ENCODE measurements at regions not wholly inside any gene's neighbourhood (a gene's known extent, or its start where the extent isn't known, plus 50 kb on each side); places are given as distances from the start of the nearest gene placed in this dataset.
"Not testable (repeated sequence)": the region's sequence is repeated elsewhere in the genome, so short reads cannot be mapped to it uniquely, and the experiment has no call there.

DNA sequence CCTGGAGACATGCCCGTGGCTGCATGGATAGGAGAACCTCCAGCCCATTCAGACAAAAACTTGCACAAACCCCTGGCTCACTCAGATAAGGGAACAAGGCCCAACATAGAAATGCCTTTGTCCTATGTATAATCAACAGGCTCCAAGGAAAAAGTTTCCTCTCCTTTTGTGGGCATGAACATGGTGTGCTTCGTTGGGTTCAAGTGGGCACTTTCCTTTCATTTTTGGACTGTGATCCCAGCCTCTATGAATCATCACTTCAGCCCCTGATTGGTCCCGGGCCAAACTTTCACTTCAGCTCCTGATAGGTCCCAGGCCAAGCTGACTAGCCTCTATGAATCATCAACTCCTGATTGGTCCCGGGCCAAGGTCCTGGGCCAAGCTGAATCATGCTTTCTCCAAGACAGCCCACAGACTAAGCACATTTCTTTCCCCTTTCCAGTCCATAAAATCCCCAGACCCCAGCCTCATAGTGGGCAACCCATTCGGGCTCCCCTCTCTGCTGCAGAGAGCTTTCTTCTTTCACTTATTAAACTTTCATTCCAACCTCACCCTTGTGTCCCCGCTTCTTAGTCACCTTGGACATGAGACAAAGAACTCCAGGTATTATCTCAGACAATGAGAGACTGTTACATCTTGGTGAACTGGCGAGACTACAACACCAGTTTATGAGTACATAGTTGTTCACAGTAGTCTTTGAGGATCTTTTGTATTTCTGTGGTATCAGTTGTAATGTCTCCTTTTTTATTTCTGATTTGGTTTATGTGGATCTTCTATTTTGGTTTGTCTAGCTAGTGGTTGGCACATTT lies 146.7 kb downstream of the SPIN4 start:
- H3K36me3 ChIP-seq (replicated peaks); in situ Hi-C loops (cut with HindIII; ENCODE audit: low pct_ligation_motif_present, low sequenced_read_pairs); H3K27me3 ChIP-seq (replicated peaks); H3K27ac ChIP-seq; DNase-seq; H3K4me3 ChIP-seq (ENCODE audit: low read depth, low read length): not testable (repeated sequence)

DNA sequence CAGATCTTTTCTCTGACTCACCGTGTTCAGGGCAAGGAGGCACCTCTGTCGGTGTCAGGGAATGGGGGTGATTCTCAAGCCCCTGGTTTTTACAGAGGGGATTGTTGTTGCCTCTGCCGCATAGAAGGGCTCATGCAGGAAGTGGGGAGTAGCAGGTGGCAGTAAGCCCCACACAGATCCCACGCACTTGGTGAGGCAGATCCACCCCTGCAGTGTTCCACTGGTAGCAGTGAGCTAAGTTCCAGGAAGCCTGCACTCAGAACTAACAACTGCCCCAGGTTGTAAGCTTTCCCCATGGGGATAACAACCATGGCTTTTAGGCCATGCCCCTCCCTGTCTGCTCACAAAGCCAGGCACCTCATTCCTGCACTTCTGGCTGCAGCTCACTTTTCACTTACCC lies 149.1 kb downstream of the SPIN4 start:
- H3K4me3 ChIP-seq (ENCODE audit: low read depth, low read length); DNase-seq; in situ Hi-C loops (cut with HindIII; ENCODE audit: low pct_ligation_motif_present, low sequenced_read_pairs); H3K27me3 ChIP-seq (replicated peaks); H3K27ac ChIP-seq; H3K36me3 ChIP-seq (replicated peaks): not testable (repeated sequence)

DNA sequence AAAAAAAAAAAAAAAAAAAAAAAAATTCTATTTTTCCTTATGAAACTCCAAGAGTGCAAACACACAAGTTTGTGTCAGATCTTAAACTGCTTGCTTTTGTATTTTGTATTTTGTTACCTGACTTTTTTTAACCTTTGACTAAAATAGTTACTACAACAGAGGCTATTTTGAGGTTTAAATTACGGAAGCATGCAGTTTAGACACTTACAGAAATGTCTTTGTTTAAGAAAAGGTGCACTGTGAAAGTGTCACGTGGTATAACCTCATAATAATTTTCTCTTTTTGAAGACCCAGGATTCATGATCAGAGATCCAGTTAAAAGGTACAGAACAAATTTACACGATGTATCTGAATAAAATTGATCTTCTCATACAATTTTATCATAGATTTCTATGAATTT lies 152.4 kb downstream of the SPIN4 start:
- H3K4me3 ChIP-seq (ENCODE audit: low read depth, low read length); DNase-seq; H3K36me3 ChIP-seq (replicated peaks); H3K27ac ChIP-seq; in situ Hi-C loops (cut with HindIII; ENCODE audit: low pct_ligation_motif_present, low sequenced_read_pairs); H3K27me3 ChIP-seq (replicated peaks): not testable (repeated sequence)

DNA sequence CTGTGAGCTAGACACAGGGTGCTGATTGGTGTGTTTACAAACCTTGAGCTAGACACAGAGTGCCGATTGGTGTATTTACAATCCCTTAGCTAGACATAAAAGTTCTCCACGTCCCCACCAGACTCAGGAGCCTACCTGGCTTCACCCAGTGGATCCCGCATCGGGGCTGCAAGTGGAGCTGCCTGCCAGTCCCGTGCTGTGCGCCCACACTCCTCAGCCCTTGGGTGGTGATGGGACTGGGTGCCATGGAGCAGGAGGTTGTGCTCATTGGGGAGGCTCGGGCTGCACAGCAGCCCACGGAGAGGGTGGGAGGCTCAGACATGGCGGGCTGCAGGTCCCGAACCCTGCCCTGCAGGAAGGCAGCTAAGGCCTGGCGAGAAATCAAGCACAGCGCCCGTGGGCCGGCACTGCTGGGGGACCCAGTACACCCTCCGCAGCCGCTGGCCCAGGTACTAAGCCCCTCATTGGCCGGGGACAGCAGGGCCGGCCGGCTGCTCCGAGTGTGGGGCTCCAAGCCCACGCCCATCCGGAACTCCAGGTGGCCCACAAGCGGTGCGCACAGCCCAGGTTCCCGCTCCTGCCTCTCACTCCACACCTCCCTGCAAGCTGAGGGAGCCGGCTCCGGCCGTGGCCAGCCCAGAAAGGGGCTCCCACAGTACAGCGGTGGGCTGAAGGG lies 158.6 kb downstream of the SPIN4 start:
- in situ Hi-C loops (cut with HindIII; ENCODE audit: low pct_ligation_motif_present, low sequenced_read_pairs); H3K27ac ChIP-seq; DNase-seq; H3K36me3 ChIP-seq (replicated peaks); H3K4me3 ChIP-seq (ENCODE audit: low read depth, low read length); H3K27me3 ChIP-seq (replicated peaks): not testable (repeated sequence)

DNA sequence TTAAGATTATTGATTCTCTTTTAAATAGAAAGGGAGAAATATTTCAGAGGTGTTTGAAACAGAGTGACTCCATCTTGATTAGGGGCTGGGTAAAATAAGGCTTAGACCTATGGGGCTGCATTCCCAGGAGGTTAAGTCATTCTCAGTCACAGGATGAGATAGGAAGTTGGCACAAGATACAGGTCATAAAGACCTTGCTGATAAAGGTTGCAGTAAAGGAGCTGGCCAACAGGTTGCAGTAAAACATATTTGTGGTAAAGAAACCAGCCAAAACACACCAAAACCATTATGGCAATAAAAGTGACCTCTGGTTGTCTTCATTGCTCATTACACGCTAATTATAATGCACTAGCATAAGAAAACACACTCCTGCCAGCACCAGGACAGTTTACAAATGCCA lies 165.0 kb downstream of the SPIN4 start:
- TF ChIP-seq, protein P1, sequence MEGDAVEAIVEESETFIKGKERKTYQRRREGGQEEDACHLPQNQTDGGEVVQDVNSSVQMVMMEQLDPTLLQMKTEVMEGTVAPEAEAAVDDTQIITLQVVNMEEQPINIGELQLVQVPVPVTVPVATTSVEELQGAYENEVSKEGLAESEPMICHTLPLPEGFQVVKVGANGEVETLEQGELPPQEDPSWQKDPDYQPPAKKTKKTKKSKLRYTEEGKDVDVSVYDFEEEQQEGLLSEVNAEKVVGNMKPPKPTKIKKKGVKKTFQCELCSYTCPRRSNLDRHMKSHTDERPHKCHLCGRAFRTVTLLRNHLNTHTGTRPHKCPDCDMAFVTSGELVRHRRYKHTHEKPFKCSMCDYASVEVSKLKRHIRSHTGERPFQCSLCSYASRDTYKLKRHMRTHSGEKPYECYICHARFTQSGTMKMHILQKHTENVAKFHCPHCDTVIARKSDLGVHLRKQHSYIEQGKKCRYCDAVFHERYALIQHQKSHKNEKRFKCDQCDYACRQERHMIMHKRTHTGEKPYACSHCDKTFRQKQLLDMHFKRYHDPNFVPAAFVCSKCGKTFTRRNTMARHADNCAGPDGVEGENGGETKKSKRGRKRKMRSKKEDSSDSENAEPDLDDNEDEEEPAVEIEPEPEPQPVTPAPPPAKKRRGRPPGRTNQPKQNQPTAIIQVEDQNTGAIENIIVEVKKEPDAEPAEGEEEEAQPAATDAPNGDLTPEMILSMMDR (IDR thresholded peaks at IDR 0.05; ENCODE audit: low read depth, low read length, missing control alignments): no peak
- Histone ChIP-seq H3K27me3 (replicated peaks) (no peaks in the 10 kb centered on the region), H3K27ac (no peak overlapping the region), H3K36me3 (replicated peaks) (no peaks in the 10 kb centered on the region), H3K4me3 (ENCODE audit: low read depth, low read length) (no peak overlapping the region)
- DNase-seq: no peak
- in situ Hi-C loops (cut with HindIII; ENCODE audit: low pct_ligation_motif_present, low sequenced_read_pairs): no loop called here

DNA sequence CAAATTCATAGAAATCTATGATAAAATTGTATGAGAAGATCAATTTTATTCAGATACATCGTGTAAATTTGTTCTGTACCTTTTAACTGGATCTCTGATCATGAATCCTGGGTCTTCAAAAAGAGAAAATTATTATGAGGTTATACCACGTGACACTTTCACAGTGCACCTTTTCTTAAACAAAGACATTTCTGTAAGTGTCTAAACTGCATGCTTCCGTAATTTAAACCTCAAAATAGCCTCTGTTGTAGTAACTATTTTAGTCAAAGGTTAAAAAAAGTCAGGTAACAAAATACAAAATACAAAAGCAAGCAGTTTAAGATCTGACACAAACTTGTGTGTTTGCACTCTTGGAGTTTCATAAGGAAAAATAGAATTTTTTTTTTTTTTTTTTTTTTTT lies 171.3 kb downstream of the SPIN4 start:
- DNase-seq; H3K27me3 ChIP-seq (replicated peaks); in situ Hi-C loops (cut with HindIII; ENCODE audit: low pct_ligation_motif_present, low sequenced_read_pairs); H3K36me3 ChIP-seq (replicated peaks); H3K27ac ChIP-seq; H3K4me3 ChIP-seq (ENCODE audit: low read depth, low read length): not testable (repeated sequence)

DNA sequence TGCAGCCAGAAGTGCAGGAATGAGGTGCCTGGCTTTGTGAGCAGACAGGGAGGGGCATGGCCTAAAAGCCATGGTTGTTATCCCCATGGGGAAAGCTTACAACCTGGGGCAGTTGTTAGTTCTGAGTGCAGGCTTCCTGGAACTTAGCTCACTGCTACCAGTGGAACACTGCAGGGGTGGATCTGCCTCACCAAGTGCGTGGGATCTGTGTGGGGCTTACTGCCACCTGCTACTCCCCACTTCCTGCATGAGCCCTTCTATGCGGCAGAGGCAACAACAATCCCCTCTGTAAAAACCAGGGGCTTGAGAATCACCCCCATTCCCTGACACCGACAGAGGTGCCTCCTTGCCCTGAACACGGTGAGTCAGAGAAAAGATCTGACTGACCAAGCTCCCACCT lies 174.6 kb downstream of the SPIN4 start:
- H3K36me3 ChIP-seq (replicated peaks); H3K27me3 ChIP-seq (replicated peaks); DNase-seq; H3K4me3 ChIP-seq (ENCODE audit: low read depth, low read length); in situ Hi-C loops (cut with HindIII; ENCODE audit: low pct_ligation_motif_present, low sequenced_read_pairs); H3K27ac ChIP-seq: not testable (repeated sequence)

DNA sequence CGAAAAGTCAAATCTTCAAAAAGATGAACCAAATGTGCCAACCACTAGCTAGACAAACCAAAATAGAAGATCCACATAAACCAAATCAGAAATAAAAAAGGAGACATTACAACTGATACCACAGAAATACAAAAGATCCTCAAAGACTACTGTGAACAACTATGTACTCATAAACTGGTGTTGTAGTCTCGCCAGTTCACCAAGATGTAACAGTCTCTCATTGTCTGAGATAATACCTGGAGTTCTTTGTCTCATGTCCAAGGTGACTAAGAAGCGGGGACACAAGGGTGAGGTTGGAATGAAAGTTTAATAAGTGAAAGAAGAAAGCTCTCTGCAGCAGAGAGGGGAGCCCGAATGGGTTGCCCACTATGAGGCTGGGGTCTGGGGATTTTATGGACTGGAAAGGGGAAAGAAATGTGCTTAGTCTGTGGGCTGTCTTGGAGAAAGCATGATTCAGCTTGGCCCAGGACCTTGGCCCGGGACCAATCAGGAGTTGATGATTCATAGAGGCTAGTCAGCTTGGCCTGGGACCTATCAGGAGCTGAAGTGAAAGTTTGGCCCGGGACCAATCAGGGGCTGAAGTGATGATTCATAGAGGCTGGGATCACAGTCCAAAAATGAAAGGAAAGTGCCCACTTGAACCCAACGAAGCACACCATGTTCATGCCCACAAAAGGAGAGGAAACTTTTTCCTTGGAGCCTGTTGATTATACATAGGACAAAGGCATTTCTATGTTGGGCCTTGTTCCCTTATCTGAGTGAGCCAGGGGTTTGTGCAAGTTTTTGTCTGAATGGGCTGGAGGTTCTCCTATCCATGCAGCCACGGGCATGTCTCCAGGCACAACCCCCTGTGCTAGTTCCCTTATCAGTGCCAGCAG lies 177.1 kb downstream of the SPIN4 start:
- H3K36me3 ChIP-seq (replicated peaks); DNase-seq; H3K27ac ChIP-seq; H3K4me3 ChIP-seq (ENCODE audit: low read depth, low read length); in situ Hi-C loops (cut with HindIII; ENCODE audit: low pct_ligation_motif_present, low sequenced_read_pairs); H3K27me3 ChIP-seq (replicated peaks): not testable (repeated sequence)

DNA sequence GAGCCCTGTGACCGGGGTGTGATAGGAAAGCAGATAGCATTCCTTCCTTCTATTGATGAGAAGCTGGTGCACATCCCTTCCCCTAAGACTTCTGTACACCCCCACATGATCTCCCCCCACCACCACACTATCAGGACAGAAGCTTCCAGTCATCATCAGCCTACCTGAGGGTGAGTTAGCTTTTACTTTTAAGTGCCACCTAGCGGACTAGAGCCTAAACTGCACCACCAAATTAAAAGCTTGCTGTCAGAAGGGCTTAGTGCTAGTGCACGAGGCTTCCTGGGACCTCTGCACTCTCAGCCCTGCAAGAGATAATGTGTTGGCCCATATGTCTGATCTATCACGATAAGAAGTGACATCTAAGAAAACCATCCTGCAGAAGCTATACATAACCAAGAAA lies 181.7 kb downstream of the SPIN4 start:
- DNase-seq; H3K4me3 ChIP-seq (ENCODE audit: low read depth, low read length); H3K36me3 ChIP-seq (replicated peaks); in situ Hi-C loops (cut with HindIII; ENCODE audit: low pct_ligation_motif_present, low sequenced_read_pairs); H3K27me3 ChIP-seq (replicated peaks); H3K27ac ChIP-seq: not testable (repeated sequence)

DNA sequence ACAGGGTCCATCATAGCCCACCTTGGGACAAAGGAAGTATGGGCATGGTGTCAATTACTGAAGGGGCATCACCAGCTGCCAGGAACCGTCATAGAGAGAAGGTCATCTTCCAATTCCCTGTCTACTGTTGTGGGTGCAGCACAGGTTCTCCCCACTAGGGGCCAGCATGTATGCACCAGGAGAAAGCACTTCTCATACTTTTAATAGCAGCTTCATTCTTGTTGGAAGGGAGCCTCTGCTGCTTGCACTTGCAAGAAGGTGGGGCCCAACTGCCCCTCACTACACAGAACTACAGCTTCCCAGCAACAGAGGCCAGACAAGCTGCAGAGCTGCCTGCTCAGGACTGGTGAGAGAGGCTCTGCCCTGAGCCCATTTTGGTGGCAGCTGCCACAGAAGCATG lies 182.2 kb downstream of the SPIN4 start:
- H3K27me3 ChIP-seq (replicated peaks); in situ Hi-C loops (cut with HindIII; ENCODE audit: low pct_ligation_motif_present, low sequenced_read_pairs); H3K4me3 ChIP-seq (ENCODE audit: low read depth, low read length); DNase-seq; H3K36me3 ChIP-seq (replicated peaks); H3K27ac ChIP-seq: not testable (repeated sequence)

DNA sequence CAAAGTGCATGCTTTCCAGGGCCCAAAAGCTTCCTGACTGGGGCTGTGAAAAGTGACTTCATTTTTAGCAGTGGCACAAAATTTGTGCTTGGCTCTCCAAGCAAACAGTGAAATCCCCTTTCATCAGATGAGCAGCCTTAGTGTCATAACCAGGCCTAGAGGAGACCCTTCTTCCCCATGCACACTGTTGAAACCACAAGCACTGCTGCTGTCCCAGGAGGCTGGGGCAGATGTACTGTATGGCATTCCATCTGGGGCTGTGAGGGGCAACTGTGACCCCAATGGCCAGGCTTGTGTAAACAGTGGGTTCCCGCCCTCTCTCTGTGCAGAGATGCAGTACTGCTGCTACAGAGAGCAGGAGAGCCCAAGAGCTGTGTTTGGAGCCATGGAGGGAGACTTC lies 184.1 kb downstream of the SPIN4 start:
- DNase-seq; H3K27ac ChIP-seq; H3K4me3 ChIP-seq (ENCODE audit: low read depth, low read length); in situ Hi-C loops (cut with HindIII; ENCODE audit: low pct_ligation_motif_present, low sequenced_read_pairs); H3K27me3 ChIP-seq (replicated peaks); H3K36me3 ChIP-seq (replicated peaks): not testable (repeated sequence)

DNA sequence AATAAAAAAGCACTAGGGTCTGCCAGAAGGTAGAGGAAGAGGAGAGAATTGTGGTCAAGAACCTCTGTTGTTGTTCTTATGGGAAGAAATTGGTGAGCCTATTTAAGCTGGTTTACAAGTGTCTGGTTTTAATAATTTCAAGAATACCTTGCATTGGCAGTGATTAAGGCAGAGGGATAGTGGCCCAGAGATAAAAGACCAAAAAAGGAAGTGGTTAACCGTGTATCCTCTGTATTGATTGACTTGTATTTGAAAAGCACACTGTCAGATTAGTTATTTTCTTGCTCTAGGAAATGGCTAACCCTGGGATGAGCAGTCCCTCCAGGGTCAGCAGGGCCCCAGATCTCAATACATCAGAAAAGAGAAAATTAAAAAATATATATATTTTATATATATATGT lies 190.1 kb downstream of the SPIN4 start:
- DNase-seq; H3K27ac ChIP-seq; H3K27me3 ChIP-seq (replicated peaks); H3K4me3 ChIP-seq (ENCODE audit: low read depth, low read length); in situ Hi-C loops (cut with HindIII; ENCODE audit: low pct_ligation_motif_present, low sequenced_read_pairs); H3K36me3 ChIP-seq (replicated peaks): not testable (repeated sequence)

DNA sequence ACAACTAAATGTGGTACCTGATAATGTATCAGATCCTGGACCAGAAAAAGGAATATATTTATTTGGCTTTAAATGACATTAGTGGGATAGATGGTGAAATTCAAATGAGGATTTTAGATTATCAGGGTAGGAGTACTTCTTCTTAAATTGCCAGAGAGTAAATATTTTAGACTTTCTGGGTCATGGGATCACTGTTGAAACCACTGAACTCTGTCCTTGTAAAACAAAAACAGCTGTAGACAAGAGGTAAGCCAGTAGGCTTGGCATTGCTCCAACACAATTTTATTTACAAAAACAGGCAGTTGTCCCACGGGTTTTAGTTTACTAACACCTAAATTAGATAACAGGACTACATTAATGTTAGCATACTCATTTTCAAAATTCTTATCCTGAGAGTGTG lies 190.8 kb downstream of the SPIN4 start:
- DNase-seq; H3K4me3 ChIP-seq (ENCODE audit: low read depth, low read length); in situ Hi-C loops (cut with HindIII; ENCODE audit: low pct_ligation_motif_present, low sequenced_read_pairs); H3K27ac ChIP-seq; H3K36me3 ChIP-seq (replicated peaks); H3K27me3 ChIP-seq (replicated peaks): not testable (repeated sequence)
